22Rv1 (cell line): ENCODE measurements at regions not wholly inside any gene's neighbourhood (a gene's known extent, or its start where the extent isn't known, plus 50 kb on each side); places are given as distances from the start of the nearest gene placed in this dataset.

Experiments
- CTCF ChIP-seq: fragments of 450-650 bp; IDR thresholded peaks from 2 replicates; pipeline ENCODE4 v1.5.1; 2017; ENCODE audit warnings: mild to moderate bottlenecking
- ZFX ChIP-seq: fragments of 450-650 bp; IDR thresholded peaks from 2 replicates; pipeline ENCODE4 v1.6.1; 2017; ENCODE audit warnings: antibody characterized with exemption, borderline replicate concordance

GRCh38 chr11:134662629-134663360, 250.8 kb upstream of the B3GAT1 start:
- no peak for TF ChIP-seq CTCF
- no peak for TF ChIP-seq ZFX
